Peyer's patch (tissue), 4 donors: ENCODE measurements at regions not wholly inside any gene's neighbourhood (a gene's known extent, or its start where the extent isn't known, plus 50 kb on each side); places are given as distances from the start of the nearest gene placed in this dataset.

ENCODE experiments used
- DNase-seq, 3 donors: peaks; one replicate each; pipeline ENCODE4 v3.0.0-alpha.2; 2017 to 2019
- H3K27ac ChIP-seq, 4 donors: fragments of 200-600 bp; sonication (generic); one replicate each; pipeline ENCODE4 v1.5.1; 2016 to 2019
- H3K27me3 ChIP-seq, 2 donors: fragments of 200-600 bp; sonication (generic); one replicate each; pipeline ENCODE4 v1.5.1; 2019
- H3K36me3 ChIP-seq, 3 donors: fragments of 200-600 bp; sonication (generic); one replicate each; pipeline ENCODE4 v1.5.1; 2016 to 2019
- H3K4me1 ChIP-seq, 4 donors: fragments of 200-600 bp; sonication (generic); one replicate each; pipeline ENCODE4 v1.5.1; 2016 to 2019
- H3K4me3 ChIP-seq, 4 donors: fragments of 200-600 bp; sonication (generic); 1 replicate in 3 of 4; 2 replicates in 1 of 4; pipeline ENCODE4 v1.5.1; 2016 to 2019; ENCODE audit warnings: mild to moderate bottlenecking in 1 of 4
- H3K9me3 ChIP-seq, 4 donors: fragments of 200-600 bp; sonication (generic); one replicate each; pipeline ENCODE4 v1.5.1; 2016 to 2019; ENCODE audit warnings: mild to moderate bottlenecking in 1 of 4
- CTCF ChIP-seq, 6 experiments: fragments of 450-650 bp in 4 of 6; fragments of 200-600 bp in 2 of 6; sonication (generic) in 1 of 6; IDR thresholded peaks; one replicate each; pipeline ENCODE4 v1.5.1; 2017 to 2019; ENCODE audit warnings: antibody characterized with exemption in 6 of 6, mild to moderate bottlenecking in 3 of 6, moderate library complexity in 1 of 6
- POLR2A ChIP-seq, 2 donors: fragments of 450-650 bp; IDR thresholded peaks; one replicate each; pipeline ENCODE4 v1.5.1; 2017; ENCODE audit warnings: antibody characterized with exemption in 2 of 2, mild to moderate bottlenecking in 2 of 2, moderate library complexity in 2 of 2

GRCh38 chr1:10943041-10943440, 69.4 kb upstream of the TARDBP start:
- Histone ChIP-seq H3K4me3 (no peak overlapping the region), H3K4me1 (peaks cover 0 to 31% (median 8%) of the 10 kb centered on the region in 4 donors), H3K9me3 (no peaks in the 10 kb centered on the region), H3K36me3 (no peaks in the 10 kb centered on the region), H3K27ac (peak overlapping the region in 1 of 4 donors; percentile 0), H3K27me3 (no peaks in the 10 kb centered on the region)
- no peak for DNase-seq
- TF ChIP-seq POLR2A (IDR thresholded peaks at IDR 0.05), result no peak
- no peak for TF ChIP-seq CTCF (IDR thresholded peaks at IDR 0.05)

- H3K27me3 ChIP-seq, result no peaks in the 10 kb centered on the region
- H3K9me3 ChIP-seq, result no peaks in the 10 kb centered on the region
- DNase-seq, result peak in 2 of 3 donors; percentile 75 to 81
- H3K36me3 ChIP-seq, result no peaks in the 10 kb centered on the region
- H3K27ac ChIP-seq, result peak overlapping the region in 1 of 4 donors; percentile 67
- TF ChIP-seq CTCF (IDR thresholded peaks at IDR 0.05) (no peak), POLR2A (IDR thresholded peaks at IDR 0.05) (no peak)
- H3K4me3 ChIP-seq, result peak overlapping the region in 2 of 4 donors; percentile 27 to 42
- H3K4me1 ChIP-seq, result peaks cover 0 to 31% (median 8%) of the 10 kb centered on the region in 4 donors
These were observed 68.3 kb upstream of the TARDBP start for GRCh38 chr1:10943991-10944730.

- no peak for TF ChIP-seq CTCF (IDR thresholded peaks at IDR 0.05)
- TF ChIP-seq POLR2A (IDR thresholded peaks at IDR 0.05), result no peak
These were observed 66.4 kb upstream of the TARDBP start for GRCh38 chr1:10945991-10946509.

GRCh38 chr1:10947181-10947580, 65.3 kb upstream of the TARDBP start:
- H3K4me1 ChIP-seq, result peaks cover 0 to 25% (median 2%) of the 10 kb centered on the region in 4 donors
- no peaks in the 10 kb centered on the region for H3K27me3 ChIP-seq
- no peaks in the 10 kb centered on the region for H3K9me3 ChIP-seq
- H3K27ac ChIP-seq, result no peak overlapping the region
- TF ChIP-seq CTCF (IDR thresholded peaks at IDR 0.05), result no peak
- no peak for TF ChIP-seq POLR2A (IDR thresholded peaks at IDR 0.05)
- H3K36me3 ChIP-seq, result no peaks in the 10 kb centered on the region
- DNase-seq, result no peak
- H3K4me3 ChIP-seq, result no peak overlapping the region

More at GRCh38 chr1:10945991-10946509, 66.4 kb upstream of the TARDBP start:
- no peak for DNase-seq
- Histone ChIP-seq H3K4me3 (no peak overlapping the region), H3K27me3 (no peaks in the 10 kb centered on the region), H3K27ac (no peak overlapping the region), H3K9me3 (no peaks in the 10 kb centered on the region), H3K36me3 (no peaks in the 10 kb centered on the region), H3K4me1 (peaks cover 0 to 31% (median 8%) of the 10 kb centered on the region in 4 donors)

- Histone ChIP-seq H3K27ac (no peak overlapping the region), H3K27me3 (no peaks in the 10 kb centered on the region), H3K36me3 (no peaks in the 10 kb centered on the region), H3K4me3 (no peak overlapping the region), H3K4me1 (peaks cover 0 to 21% (median 0%) of the 10 kb centered on the region in 4 donors), H3K9me3 (no peaks in the 10 kb centered on the region)
- no peak for DNase-seq
- no peak for TF ChIP-seq CTCF (IDR thresholded peaks at IDR 0.05)
- TF ChIP-seq POLR2A (IDR thresholded peaks at IDR 0.05), result no peak
These were observed 64.6 kb upstream of the TARDBP start for GRCh38 chr1:10947691-10948462.
